GM21619 (cell line): ENCODE measurements at regions not wholly inside any gene's neighbourhood (a gene's known extent, or its start where the extent isn't known, plus 50 kb on each side); places are given as distances from the start of the nearest gene placed in this dataset.
"Not testable (repeated sequence)": the region's sequence is repeated elsewhere in the genome, so short reads cannot be mapped to it uniquely, and the experiment has no call there.

Source experiments
- ATAC-seq: cut with Tn5 transposase; IDR thresholded peaks from one replicate; pipeline ENCODE4 v1.9.1; 2021; ENCODE audit not compliant: unreplicated experiment

- ATAC-seq = no peak
These were observed 608.2 kb downstream of the TBC1D22A start for GRCh38 chr22:47370448-47371262.

GRCh38 chr22:47369431-47370015, 607.1 kb downstream of the TBC1D22A start:
- ATAC-seq = no peak

GRCh38 chr22:47369020-47369419, 606.6 kb downstream of the TBC1D22A start:
- ATAC-seq = no peak

GRCh38 chr22:47367993-47368945, 605.8 kb downstream of the TBC1D22A start:
- no peak for ATAC-seq

GRCh38 chr22:47367107-47367690, 604.7 kb downstream of the TBC1D22A start:
- ATAC-seq = no peak

GRCh38 chr22:47366026-47366767, 603.7 kb downstream of the TBC1D22A start:
- no peak for ATAC-seq

GRCh38 chr22:47361247-47361646, 598.8 kb downstream of the TBC1D22A start:
- no peak for ATAC-seq

GRCh38 chr22:47357493-47357892, 595.0 kb downstream of the TBC1D22A start:
- ATAC-seq = no peak

- no peak for ATAC-seq
These were observed 594.6 kb downstream of the TBC1D22A start for GRCh38 chr22:47357086-47357485.

GRCh38 chr22:47356511-47357011, 594.1 kb downstream of the TBC1D22A start:
- no peak for ATAC-seq

GRCh38 chr22:47355776-47356510, 593.5 kb downstream of the TBC1D22A start:
- no peak for ATAC-seq

- no peak for ATAC-seq
These were observed 592.9 kb downstream of the TBC1D22A start for GRCh38 chr22:47355388-47355725.

- no peak for ATAC-seq
These were observed 592.4 kb downstream of the TBC1D22A start for GRCh38 chr22:47354668-47355387.

- no peak for ATAC-seq
These were observed 590.7 kb downstream of the TBC1D22A start for GRCh38 chr22:47352920-47353700.

GRCh38 chr22:47351836-47352579, 589.6 kb downstream of the TBC1D22A start:
- no peak for ATAC-seq

- ATAC-seq = not testable (repeated sequence)
These were observed 583.8 kb downstream of the TBC1D22A start for GRCh38 chr22:47346287-47346686.

- no peak for ATAC-seq
These were observed 582.6 kb downstream of the TBC1D22A start for GRCh38 chr22:47345025-47345424.
